ENCODE measurements at regions not wholly inside any gene's neighbourhood (a gene's known extent, or its start where the extent isn't known, plus 50 kb on each side); places are given as distances from the start of the nearest gene placed in this dataset.
"Not testable (repeated sequence)": the region's sequence is repeated elsewhere in the genome, so short reads cannot be mapped to it uniquely, and the experiment has no call there.

GRCh38 chr2:204401114-204401513, 144.2 kb upstream of the PARD3B start:
- Mint-ChIP-seq H3K4me3 (no peak overlapping the region), H3K4me1 (ENCODE audit: low read depth) (no peaks in the 10 kb centered on the region), H3K36me3 (ENCODE audit: low read depth) (no peaks in the 10 kb centered on the region), H3K27ac (no peak overlapping the region), H3K9me3 (no peaks in the 10 kb centered on the region), H3K27me3 (ENCODE audit: low read depth) (no peaks in the 10 kb centered on the region)

- H3K36me3 Mint-ChIP-seq (ENCODE audit: low read depth): peaks cover under 1% of the 10 kb centered on the region
- no peaks in the 10 kb centered on the region for H3K4me1 Mint-ChIP-seq (ENCODE audit: low read depth)
- H3K4me3 Mint-ChIP-seq: no peak overlapping the region
- H3K27me3 Mint-ChIP-seq (ENCODE audit: low read depth): no peaks in the 10 kb centered on the region
- H3K27ac Mint-ChIP-seq: no peak overlapping the region
- H3K9me3 Mint-ChIP-seq: peaks cover 5% of the 10 kb centered on the region
These were observed 137.9 kb upstream of the PARD3B start for GRCh38 chr2:204407204-204408014.

- H3K4me3 Mint-ChIP-seq; H3K27ac Mint-ChIP-seq; H3K27me3 Mint-ChIP-seq (ENCODE audit: low read depth); H3K4me1 Mint-ChIP-seq (ENCODE audit: low read depth); H3K36me3 Mint-ChIP-seq (ENCODE audit: low read depth): not testable (repeated sequence)
- peaks cover 16% of the 10 kb centered on the region for H3K9me3 Mint-ChIP-seq
These were observed 132.5 kb upstream of the PARD3B start for GRCh38 chr2:204412782-204413181.

GRCh38 chr2:204415406-204416181, 129.7 kb upstream of the PARD3B start:
- Mint-ChIP-seq H3K9me3 (peaks cover 16% of the 10 kb centered on the region), H3K4me1 (ENCODE audit: low read depth) (no peaks in the 10 kb centered on the region), H3K27ac (no peak overlapping the region), H3K4me3 (no peak overlapping the region), H3K36me3 (ENCODE audit: low read depth) (peaks cover 2% of the 10 kb centered on the region), H3K27me3 (ENCODE audit: low read depth) (peaks cover 3% of the 10 kb centered on the region)

GRCh38 chr2:204416236-204416635, 129.0 kb upstream of the PARD3B start:
- Mint-ChIP-seq H3K36me3 (ENCODE audit: low read depth) (peaks cover 2% of the 10 kb centered on the region), H3K9me3 (peaks cover 16% of the 10 kb centered on the region), H3K27me3 (ENCODE audit: low read depth) (peaks cover 3% of the 10 kb centered on the region), H3K4me3 (no peak overlapping the region), H3K4me1 (ENCODE audit: low read depth) (no peaks in the 10 kb centered on the region), H3K27ac (no peak overlapping the region)

GRCh38 chr2:204425821-204426220, 119.5 kb upstream of the PARD3B start:
- H3K9me3 Mint-ChIP-seq: no peaks in the 10 kb centered on the region
- no peaks in the 10 kb centered on the region for H3K36me3 Mint-ChIP-seq (ENCODE audit: low read depth)
- no peaks in the 10 kb centered on the region for H3K27me3 Mint-ChIP-seq (ENCODE audit: low read depth)
- H3K4me3 Mint-ChIP-seq: no peak overlapping the region
- no peaks in the 10 kb centered on the region for H3K4me1 Mint-ChIP-seq (ENCODE audit: low read depth)
- H3K27ac Mint-ChIP-seq: no peak overlapping the region

- no peaks in the 10 kb centered on the region for H3K4me1 Mint-ChIP-seq (ENCODE audit: low read depth)
These were observed 116.6 kb upstream of the PARD3B start for GRCh38 chr2:204428675-204429074.

GRCh38 chr2:204431529-204431928, 113.7 kb upstream of the PARD3B start:
- Mint-ChIP-seq H3K4me1 (ENCODE audit: low read depth) (no peaks in the 10 kb centered on the region), H3K27me3 (ENCODE audit: low read depth) (no peaks in the 10 kb centered on the region), H3K27ac (no peak overlapping the region), H3K36me3 (ENCODE audit: low read depth) (no peaks in the 10 kb centered on the region), H3K4me3 (no peak overlapping the region), H3K9me3 (peaks cover 10% of the 10 kb centered on the region)

More at GRCh38 chr2:204428675-204429074, 116.6 kb upstream of the PARD3B start:
- no peak overlapping the region for H3K27ac Mint-ChIP-seq
- no peaks in the 10 kb centered on the region for H3K36me3 Mint-ChIP-seq (ENCODE audit: low read depth)
- no peaks in the 10 kb centered on the region for H3K27me3 Mint-ChIP-seq (ENCODE audit: low read depth)
- H3K4me3 Mint-ChIP-seq: no peak overlapping the region
- H3K9me3 Mint-ChIP-seq: peaks cover 10% of the 10 kb centered on the region

GRCh38 chr2:204432196-204432595, 113.1 kb upstream of the PARD3B start:
- no peak overlapping the region for H3K27ac Mint-ChIP-seq
- no peak overlapping the region for H3K4me3 Mint-ChIP-seq
- no peaks in the 10 kb centered on the region for H3K27me3 Mint-ChIP-seq (ENCODE audit: low read depth)
- H3K36me3 Mint-ChIP-seq (ENCODE audit: low read depth): no peaks in the 10 kb centered on the region
- H3K4me1 Mint-ChIP-seq (ENCODE audit: low read depth): no peaks in the 10 kb centered on the region
- peaks cover 10% of the 10 kb centered on the region for H3K9me3 Mint-ChIP-seq

GRCh38 chr2:204434660-204435462, 110.4 kb upstream of the PARD3B start:
- Mint-ChIP-seq H3K27me3 (ENCODE audit: low read depth) (peaks cover 5% of the 10 kb centered on the region), H3K27ac (no peak overlapping the region), H3K9me3 (peaks cover 10% of the 10 kb centered on the region), H3K4me3 (no peak overlapping the region), H3K36me3 (ENCODE audit: low read depth) (no peaks in the 10 kb centered on the region), H3K4me1 (ENCODE audit: low read depth) (no peaks in the 10 kb centered on the region)

- no peaks in the 10 kb centered on the region for H3K36me3 Mint-ChIP-seq (ENCODE audit: low read depth)
- H3K27me3 Mint-ChIP-seq (ENCODE audit: low read depth): peaks cover 5% of the 10 kb centered on the region
- peaks cover 10% of the 10 kb centered on the region for H3K9me3 Mint-ChIP-seq
- no peak overlapping the region for H3K4me3 Mint-ChIP-seq
- no peak overlapping the region for H3K27ac Mint-ChIP-seq
- H3K4me1 Mint-ChIP-seq (ENCODE audit: low read depth): no peaks in the 10 kb centered on the region
These were observed 109.0 kb upstream of the PARD3B start for GRCh38 chr2:204436230-204436629.

GRCh38 chr2:204437408-204437807, 107.9 kb upstream of the PARD3B start:
- Mint-ChIP-seq H3K36me3 (ENCODE audit: low read depth) (no peaks in the 10 kb centered on the region), H3K4me3 (no peak overlapping the region), H3K4me1 (ENCODE audit: low read depth) (no peaks in the 10 kb centered on the region), H3K27ac (no peak overlapping the region), H3K9me3 (peaks cover 6% of the 10 kb centered on the region), H3K27me3 (ENCODE audit: low read depth) (peaks cover 5% of the 10 kb centered on the region)

- H3K27ac Mint-ChIP-seq: no peak overlapping the region
- H3K27me3 Mint-ChIP-seq (ENCODE audit: low read depth): peaks cover 5% of the 10 kb centered on the region
- no peaks in the 10 kb centered on the region for H3K36me3 Mint-ChIP-seq (ENCODE audit: low read depth)
- H3K9me3 Mint-ChIP-seq: no peaks in the 10 kb centered on the region
- H3K4me1 Mint-ChIP-seq (ENCODE audit: low read depth): no peaks in the 10 kb centered on the region
- no peak overlapping the region for H3K4me3 Mint-ChIP-seq
These were observed 107.2 kb upstream of the PARD3B start for GRCh38 chr2:204437815-204438756.

GRCh38 chr2:204441316-204441715, 104.0 kb upstream of the PARD3B start:
- H3K4me1 Mint-ChIP-seq (ENCODE audit: low read depth): no peaks in the 10 kb centered on the region
- H3K27ac Mint-ChIP-seq: no peak overlapping the region
- H3K27me3 Mint-ChIP-seq (ENCODE audit: low read depth): peaks cover 5% of the 10 kb centered on the region
- no peak overlapping the region for H3K4me3 Mint-ChIP-seq
- no peaks in the 10 kb centered on the region for H3K36me3 Mint-ChIP-seq (ENCODE audit: low read depth)
- peaks cover 6% of the 10 kb centered on the region for H3K9me3 Mint-ChIP-seq

All from T-helper 1 cell treated with Interleukin-12 subunit alpha and Interleukin-12 subunit beta and Interleukin-4 antibody, amounts not matched to agents 30 μg/mL and 1 μg/mL, for 36 hours (primary cell).